Mesodermal cell (in vitro differentiated cells): ENCODE measurements at regions not wholly inside any gene's neighbourhood (a gene's known extent, or its start where the extent isn't known, plus 50 kb on each side); places are given as distances from the start of the nearest gene placed in this dataset.

Source experiments
- H3K27ac ChIP-seq: 2 replicates; pipeline ENCODE4 v1.7.0; 2013; ENCODE audit warnings: mild to moderate bottlenecking, low read depth, low read length, moderate library complexity; ENCODE audit not compliant: severe bottlenecking
- H3K36me3 ChIP-seq: 2 replicates; pipeline ENCODE4 v1.7.1; 2013; ENCODE audit warnings: mild to moderate bottlenecking, low read length, moderate library complexity; ENCODE audit not compliant: control insufficient read depth, insufficient read depth
- H3K4me1 ChIP-seq: one replicate; pipeline ENCODE4 v1.7.1; 2013; ENCODE audit warnings: mild to moderate bottlenecking, low read length; ENCODE audit not compliant: insufficient read depth, control insufficient read depth, poor library complexity, severe bottlenecking
- H3K4me3 ChIP-seq: 2 replicates; pipeline ENCODE4 v1.7.0; 2013; ENCODE audit warnings: low read length, control low read depth, mild to moderate bottlenecking; ENCODE audit not compliant: insufficient read depth, poor library complexity, severe bottlenecking; ENCODE audit errors: extremely low read depth
- H3K9me3 ChIP-seq: 2 replicates; pipeline ENCODE4 v1.7.1; 2013; ENCODE audit warnings: mild to moderate bottlenecking, low read length, moderate library complexity; ENCODE audit not compliant: control insufficient read depth
- WGBS, 2 experiments: methylation state at CpG; one replicate each; pipeline ENCODE4 v1.1.5; 2013; ENCODE audit warnings: missing lambda C conversion rate in 2 of 2; ENCODE audit not compliant: insufficient coverage in 2 of 2; 5-methylcytosine and 5-hydroxymethylcytosine counted together

DNA sequence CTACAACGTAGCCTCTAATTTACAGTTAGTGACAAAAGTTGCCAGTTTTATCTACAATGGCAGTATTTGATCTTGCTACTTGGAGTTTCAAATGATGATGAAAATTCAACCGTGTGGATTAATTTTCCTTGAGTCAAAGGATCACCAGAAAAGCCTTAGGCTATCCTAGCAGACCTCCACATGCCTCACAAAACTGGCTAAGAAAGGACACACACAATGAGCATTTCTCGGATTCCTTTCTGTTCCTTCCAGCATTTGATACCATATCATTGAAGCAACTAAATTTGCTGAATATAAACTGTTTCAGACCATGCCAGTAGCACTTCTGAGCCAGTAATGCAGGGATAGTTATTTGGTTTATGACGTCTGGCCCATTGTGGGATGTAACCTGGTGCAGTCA, 587.4 kb upstream of the MDFIC2 start:
- Histone ChIP-seq H3K9me3 (no peaks in the 10 kb centered on the region), H3K36me3 (no peaks in the 10 kb centered on the region), H3K27ac (no peak overlapping the region), H3K4me1 (no peaks in the 10 kb centered on the region), H3K4me3 (no peak overlapping the region)
- WGBS, 2 experiments, result 50 to 92% methylated on average over 1 to 2 of the region's 4 CpGs

DNA sequence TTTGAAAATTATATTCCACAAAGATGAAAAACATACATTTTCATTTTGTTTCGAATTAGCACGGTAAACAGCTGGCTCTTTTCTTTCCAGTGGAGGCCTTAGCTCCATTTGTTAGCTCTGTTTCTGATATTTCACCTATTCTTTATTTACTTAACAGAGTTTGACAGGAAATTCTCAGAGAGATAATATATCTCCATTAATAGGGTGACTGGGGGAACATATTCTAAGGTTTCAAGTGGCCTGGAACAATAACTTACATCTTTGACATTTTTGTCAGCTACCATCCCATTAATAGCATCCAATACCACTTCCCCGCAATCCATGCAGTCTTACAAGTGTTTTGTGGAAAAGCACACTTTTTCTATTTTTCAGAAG, 577.6 kb upstream of the MDFIC2 start:
- H3K4me3 ChIP-seq, result no peak overlapping the region
- H3K9me3 ChIP-seq, result no peaks in the 10 kb centered on the region
- H3K36me3 ChIP-seq, result no peaks in the 10 kb centered on the region
- 94% methylated on average over 3 of the region's 3 CpGs; no CpG with 5 or more reads in 1 of the 2 experiments for whole genome bisulfite sequencing, 2 experiments
- no peaks in the 10 kb centered on the region for H3K4me1 ChIP-seq
- H3K27ac ChIP-seq, result no peak overlapping the region

- no peaks in the 10 kb centered on the region for H3K36me3 ChIP-seq
- H3K4me3 ChIP-seq, result no peak overlapping the region
- no peak overlapping the region for H3K27ac ChIP-seq
- no peaks in the 10 kb centered on the region for H3K9me3 ChIP-seq
- WGBS, 2 experiments, result 63 to 89% methylated on average over 3 of the region's 8 CpGs
- no peaks in the 10 kb centered on the region for H3K4me1 ChIP-seq
Measured at GRCh38 chr3:70889162-70890019, 577.0 kb upstream of the MDFIC2 start.

DNA sequence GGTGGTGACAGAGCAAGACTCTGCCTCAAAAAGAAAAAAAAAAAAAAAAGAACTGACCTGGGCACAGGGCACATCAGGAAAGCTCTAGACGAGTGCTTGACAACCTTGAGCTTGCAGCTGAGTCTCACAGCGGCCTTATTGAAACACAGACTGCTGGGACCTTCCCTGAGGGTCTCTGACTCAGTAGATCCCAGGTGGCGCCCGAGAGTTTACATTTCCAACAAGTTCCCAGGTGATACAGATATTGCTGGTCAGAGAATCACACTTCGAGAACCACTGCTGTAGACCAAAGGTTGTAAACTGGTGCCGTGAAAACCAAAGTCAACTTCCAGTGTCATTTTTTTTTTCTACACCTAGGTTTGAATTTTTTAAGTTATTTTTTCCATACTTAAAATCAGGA, 573.2 kb upstream of the MDFIC2 start:
- H3K36me3 ChIP-seq, result no peaks in the 10 kb centered on the region
- 87 to 92% methylated on average over 4 to 6 of the region's 6 CpGs for WGBS, 2 experiments
- no peaks in the 10 kb centered on the region for H3K4me1 ChIP-seq
- no peaks in the 10 kb centered on the region for H3K9me3 ChIP-seq
- H3K4me3 ChIP-seq, result no peak overlapping the region
- H3K27ac ChIP-seq, result no peak overlapping the region

DNA sequence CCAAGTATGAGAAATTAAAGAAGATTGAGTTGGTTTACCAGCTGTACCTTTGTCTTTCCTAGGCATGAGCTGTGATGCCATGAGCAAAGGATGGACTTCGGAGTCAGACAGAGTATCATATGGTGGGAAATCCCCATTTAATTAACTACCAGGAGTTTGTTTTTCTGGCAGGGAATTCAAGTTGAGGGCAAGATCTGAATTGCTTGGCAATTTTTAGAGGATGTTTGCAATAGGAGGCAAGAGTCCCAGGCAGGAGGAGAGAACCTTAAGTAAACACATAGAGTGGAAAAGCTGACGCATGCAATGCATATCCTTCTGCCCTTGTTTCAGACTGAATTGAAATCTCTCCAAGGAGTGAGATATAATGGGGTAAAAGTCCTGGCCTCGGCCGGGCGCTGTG, 569.7 kb upstream of the MDFIC2 start:
- no peak overlapping the region for H3K4me3 ChIP-seq
- WGBS, 2 experiments, result 94% methylated on average over 4 of the region's 5 CpGs; no CpG with 5 or more reads in 1 of the 2 experiments
- no peaks in the 10 kb centered on the region for H3K36me3 ChIP-seq
- no peaks in the 10 kb centered on the region for H3K4me1 ChIP-seq
- H3K9me3 ChIP-seq, result no peaks in the 10 kb centered on the region
- H3K27ac ChIP-seq, result no peak overlapping the region

DNA sequence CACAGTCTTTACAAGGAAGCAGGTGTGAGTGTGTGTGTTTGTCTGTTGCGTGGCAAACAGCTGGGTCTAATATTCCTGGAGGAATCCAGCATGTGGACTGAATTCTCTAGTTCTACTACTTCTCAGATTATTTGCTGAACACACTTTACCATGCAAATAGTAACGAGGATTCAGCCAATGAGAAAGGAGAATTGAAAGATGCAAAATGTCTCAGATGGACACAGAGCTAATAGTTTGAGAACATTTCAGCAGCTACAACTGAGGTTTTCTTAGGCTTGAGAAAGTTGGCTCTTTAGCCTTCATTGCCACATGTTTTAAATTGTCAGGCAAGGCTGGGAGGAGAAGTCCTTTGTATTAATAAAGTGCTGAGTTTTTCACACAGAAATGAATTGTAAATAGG, 568.0 kb upstream of the MDFIC2 start:
- 88% methylated on average over 1 of the region's 2 CpGs; no CpG with 5 or more reads in 1 of the 2 experiments for WGBS, 2 experiments

DNA sequence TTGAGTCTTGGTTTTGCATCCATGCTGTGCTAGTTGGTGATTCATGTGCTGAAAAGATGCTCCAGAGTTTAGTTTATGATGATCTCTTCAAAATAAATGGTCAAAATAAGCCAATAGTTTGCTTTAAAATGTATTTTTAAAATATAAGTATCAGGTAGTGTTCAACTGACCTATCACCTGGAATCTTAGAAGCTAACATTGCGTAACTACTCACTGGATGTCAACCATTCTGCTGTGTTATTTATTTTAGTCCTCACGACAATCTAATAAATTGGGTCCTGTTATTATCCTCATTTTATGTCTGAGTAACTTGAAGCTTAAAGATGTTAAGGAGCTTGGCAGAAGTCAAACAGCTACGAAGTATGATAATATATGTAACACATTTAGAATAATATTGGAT, 563.7 kb upstream of the MDFIC2 start:
- H3K4me3 ChIP-seq, result no peak overlapping the region
- 100% methylated on average over 1 of the region's 3 CpGs; no CpG with 5 or more reads in 1 of the 2 experiments for WGBS, 2 experiments
- no peaks in the 10 kb centered on the region for H3K36me3 ChIP-seq
- H3K4me1 ChIP-seq, result no peaks in the 10 kb centered on the region
- peaks cover 4% of the 10 kb centered on the region for H3K9me3 ChIP-seq
- H3K27ac ChIP-seq, result no peak overlapping the region

More for the DNA sequence above, 568.0 kb upstream of the MDFIC2 start:
- H3K4me1 ChIP-seq, result no peaks in the 10 kb centered on the region
- H3K9me3 ChIP-seq, result no peaks in the 10 kb centered on the region
- no peak overlapping the region for H3K27ac ChIP-seq
- no peak overlapping the region for H3K4me3 ChIP-seq
- no peaks in the 10 kb centered on the region for H3K36me3 ChIP-seq

- Histone ChIP-seq H3K36me3 (no peaks in the 10 kb centered on the region), H3K9me3 (peaks cover 5% of the 10 kb centered on the region), H3K27ac (no peak overlapping the region), H3K4me3 (no peak overlapping the region), H3K4me1 (no peaks in the 10 kb centered on the region)
- WGBS, 2 experiments, result 80 to 100% methylated on average over 3 of the region's 3 CpGs
Measured at GRCh38 chr3:70874196-70874595, 561.8 kb upstream of the MDFIC2 start.

DNA sequence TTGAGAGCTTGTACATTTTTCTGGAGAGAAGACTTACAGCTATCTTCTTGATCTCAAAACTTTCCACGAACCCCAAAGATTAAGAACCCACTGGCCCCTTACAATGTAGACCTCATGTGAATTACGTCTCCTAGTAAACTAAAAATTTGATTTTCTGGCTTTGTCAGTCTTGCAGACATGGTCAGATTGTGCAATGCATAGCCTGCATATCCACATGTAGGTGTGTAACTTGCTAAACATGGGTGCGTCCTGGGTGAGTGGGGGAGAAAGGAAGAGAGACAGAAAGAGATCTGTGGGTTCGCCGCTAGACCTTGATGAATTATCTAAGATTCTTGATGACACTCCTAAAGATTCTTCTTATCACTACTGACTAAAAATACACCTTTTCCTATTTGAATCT, 561.2 kb upstream of the MDFIC2 start:
- WGBS, 2 experiments, result 80% methylated on average over 1 of the region's 5 CpGs
- no peaks in the 10 kb centered on the region for H3K36me3 ChIP-seq

DNA sequence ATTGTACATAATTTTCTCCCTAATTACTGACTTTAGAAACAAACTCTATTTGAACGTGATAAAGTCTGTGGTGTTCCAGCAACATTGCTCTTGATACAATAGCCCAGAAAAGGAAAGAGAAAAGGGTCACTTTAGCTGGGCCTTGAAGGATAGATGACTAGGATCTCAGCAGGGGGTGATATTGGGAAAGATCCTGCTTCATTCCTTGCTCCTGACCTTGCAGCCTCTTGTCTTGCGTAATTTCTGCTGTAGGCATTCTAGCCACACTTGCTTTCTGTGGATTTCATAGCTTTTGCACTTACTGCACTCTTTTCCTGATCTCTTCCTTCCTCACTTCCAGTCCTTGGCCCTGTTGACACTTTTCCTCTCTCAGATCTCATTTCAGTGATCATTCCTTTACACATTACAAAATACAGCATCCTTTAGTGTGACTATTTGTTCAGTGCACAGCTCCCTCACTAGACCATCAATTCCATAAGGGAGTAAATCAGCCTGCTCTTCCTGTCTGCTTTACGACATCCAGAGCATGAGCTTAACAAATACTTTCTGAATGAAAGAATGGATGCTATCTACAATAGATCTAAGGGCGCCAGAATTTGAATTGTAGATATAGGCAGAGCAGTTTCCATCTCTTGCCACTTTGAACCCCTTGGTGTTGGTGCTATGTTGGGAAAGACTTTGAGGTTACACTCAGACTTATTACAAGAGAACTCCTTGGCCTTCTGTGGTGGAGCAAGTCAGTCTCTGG, 559.6 kb upstream of the MDFIC2 start:
- WGBS, 2 experiments, result 84 to 100% methylated on average over 2 of the region's 4 CpGs
- no peak overlapping the region for H3K27ac ChIP-seq
- H3K4me1 ChIP-seq, result no peaks in the 10 kb centered on the region
- H3K36me3 ChIP-seq, result no peaks in the 10 kb centered on the region
- H3K4me3 ChIP-seq, result no peak overlapping the region
- H3K9me3 ChIP-seq, result peaks cover 5% of the 10 kb centered on the region

More for the DNA sequence above, 561.2 kb upstream of the MDFIC2 start:
- no peaks in the 10 kb centered on the region for H3K4me1 ChIP-seq
- no peak overlapping the region for H3K4me3 ChIP-seq
- H3K9me3 ChIP-seq, result peaks cover 5% of the 10 kb centered on the region
- no peak overlapping the region for H3K27ac ChIP-seq

DNA sequence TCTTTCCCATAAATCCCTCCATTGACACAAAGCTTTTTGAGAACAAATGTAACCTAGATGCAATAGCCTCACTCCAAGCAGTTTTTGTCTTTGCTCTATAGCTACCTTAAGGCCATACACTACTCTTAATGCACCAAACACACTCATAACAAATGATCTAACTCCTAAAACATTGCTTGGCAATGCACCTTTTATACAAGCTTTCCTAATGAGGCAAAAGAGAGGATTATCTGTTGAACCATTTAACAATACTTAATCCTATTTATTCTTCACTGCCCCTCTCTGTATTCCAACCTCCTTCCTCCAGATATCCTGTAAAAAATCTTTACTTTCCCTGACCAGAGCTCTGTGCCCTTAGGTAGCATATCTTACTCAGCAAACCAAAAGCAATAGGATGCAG, 558.1 kb upstream of the MDFIC2 start:
- H3K4me3 ChIP-seq, result no peak overlapping the region

More for the DNA sequence above, 558.1 kb upstream of the MDFIC2 start:
- no peak overlapping the region for H3K27ac ChIP-seq
- peaks cover 5% of the 10 kb centered on the region for H3K9me3 ChIP-seq
- H3K36me3 ChIP-seq, result no peaks in the 10 kb centered on the region
- H3K4me1 ChIP-seq, result no peaks in the 10 kb centered on the region
